ENCODE measurements at regions not wholly inside any gene's neighbourhood (a gene's known extent, or its start where the extent isn't known, plus 50 kb on each side); places are given as distances from the start of the nearest gene placed in this dataset.
A peak's percentile ranks its signal among the peaks of the same experiment; 100 is the strongest.

- DNase-seq (ENCODE audit: extremely low spot score): peak; percentile 77
- H3K9me3 ChIP-seq: no peaks in the 10 kb centered on the region
- intact Hi-C loops (cut with DNase I): no loop called here
- no peak overlapping the region for H3K27ac ChIP-seq (replicated peaks in 1 of 4)
- H3K4me1 ChIP-seq: peaks cover 0 to 11% (median 8%) of the 10 kb centered on the region in 4 donors
- H3K4me3 ChIP-seq: no peak overlapping the region
- H3K27me3 ChIP-seq: no peaks in the 10 kb centered on the region
- 72% methylated on average over 4 of the region's 4 CpGs for WGBS
- TF ChIP-seq EP300 (IDR thresholded peaks at IDR 0.05) (no peak), POLR2A (IDR thresholded peaks at IDR 0.05; ENCODE audit: low read depth) (no peak), POLR2AphosphoS5 (IDR thresholded peaks at IDR 0.05) (no peak)
- TF ChIP-seq, protein P1, sequence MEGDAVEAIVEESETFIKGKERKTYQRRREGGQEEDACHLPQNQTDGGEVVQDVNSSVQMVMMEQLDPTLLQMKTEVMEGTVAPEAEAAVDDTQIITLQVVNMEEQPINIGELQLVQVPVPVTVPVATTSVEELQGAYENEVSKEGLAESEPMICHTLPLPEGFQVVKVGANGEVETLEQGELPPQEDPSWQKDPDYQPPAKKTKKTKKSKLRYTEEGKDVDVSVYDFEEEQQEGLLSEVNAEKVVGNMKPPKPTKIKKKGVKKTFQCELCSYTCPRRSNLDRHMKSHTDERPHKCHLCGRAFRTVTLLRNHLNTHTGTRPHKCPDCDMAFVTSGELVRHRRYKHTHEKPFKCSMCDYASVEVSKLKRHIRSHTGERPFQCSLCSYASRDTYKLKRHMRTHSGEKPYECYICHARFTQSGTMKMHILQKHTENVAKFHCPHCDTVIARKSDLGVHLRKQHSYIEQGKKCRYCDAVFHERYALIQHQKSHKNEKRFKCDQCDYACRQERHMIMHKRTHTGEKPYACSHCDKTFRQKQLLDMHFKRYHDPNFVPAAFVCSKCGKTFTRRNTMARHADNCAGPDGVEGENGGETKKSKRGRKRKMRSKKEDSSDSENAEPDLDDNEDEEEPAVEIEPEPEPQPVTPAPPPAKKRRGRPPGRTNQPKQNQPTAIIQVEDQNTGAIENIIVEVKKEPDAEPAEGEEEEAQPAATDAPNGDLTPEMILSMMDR (IDR thresholded peaks at IDR 0.05): no peak
- H3K36me3 ChIP-seq: no peaks in the 10 kb centered on the region
Observed at GRCh38 chr3:181794011-181794790, 82.5 kb downstream of the SOX2 start.

- no peaks in the 10 kb centered on the region for H3K27me3 ChIP-seq
- 92% methylated on average over 3 of the region's 3 CpGs for WGBS
- DNase-seq (ENCODE audit: extremely low spot score): peak; percentile 89
- H3K4me3 ChIP-seq: no peak overlapping the region
- H3K4me1 ChIP-seq: no peaks in the 10 kb centered on the region
- intact Hi-C loops (cut with DNase I): no loop called here
- no peaks in the 10 kb centered on the region for H3K36me3 ChIP-seq
- no peaks in the 10 kb centered on the region for H3K9me3 ChIP-seq
- no peak overlapping the region for H3K27ac ChIP-seq (replicated peaks in 1 of 4)
- no peak for TF ChIP-seq POLR2AphosphoS5 (IDR thresholded peaks at IDR 0.05)
- TF ChIP-seq, protein P1 (IDR thresholded peaks at IDR 0.05): no peak
- no peak for TF ChIP-seq POLR2A (IDR thresholded peaks at IDR 0.05; ENCODE audit: low read depth)
Observed at GRCh38 chr3:181796641-181797040, 84.9 kb downstream of the SOX2 start.

DNA sequence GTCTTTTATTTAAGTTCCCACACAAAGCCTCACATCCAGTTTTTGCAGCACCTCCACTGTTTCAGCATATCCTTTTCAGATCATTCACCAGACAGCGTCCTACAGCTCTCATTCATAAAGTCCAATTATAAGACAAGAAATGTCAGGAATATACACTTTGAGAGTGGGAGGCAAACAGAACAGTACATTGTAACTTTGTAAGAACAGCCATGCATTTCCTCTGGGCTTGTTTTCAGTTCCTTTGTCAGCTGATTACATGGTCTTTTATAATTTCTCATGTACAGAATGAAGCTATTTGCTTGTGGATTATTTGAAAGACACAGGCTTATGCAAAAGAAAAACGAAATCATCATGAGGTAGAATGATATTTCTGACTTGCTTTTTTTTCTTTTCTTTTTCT lies 85.7 kb downstream of the SOX2 start:
- Histone ChIP-seq H3K27ac (replicated peaks in 1 of 4) (no peak overlapping the region), H3K4me1 (no peaks in the 10 kb centered on the region), H3K9me3 (no peaks in the 10 kb centered on the region), H3K4me3 (no peak overlapping the region), H3K27me3 (no peaks in the 10 kb centered on the region), H3K36me3 (no peaks in the 10 kb centered on the region)
- DNase-seq (ENCODE audit: extremely low spot score): no peak
- intact Hi-C loops (cut with DNase I): no loop called here
- TF ChIP-seq POLR2A (IDR thresholded peaks at IDR 0.05; ENCODE audit: low read depth): no peak
- no peak for TF ChIP-seq POLR2AphosphoS5 (IDR thresholded peaks at IDR 0.05)
- TF ChIP-seq EP300 (IDR thresholded peaks at IDR 0.05): no peak
- TF ChIP-seq, protein P1 (IDR thresholded peaks at IDR 0.05): no peak
- WGBS: 53% methylated on average over 2 of the region's 2 CpGs

- WGBS: 81% methylated on average over 2 of the region's 2 CpGs
- H3K9me3 ChIP-seq: no peaks in the 10 kb centered on the region
- intact Hi-C loops (cut with DNase I): no loop called here
- H3K27me3 ChIP-seq: no peaks in the 10 kb centered on the region
- H3K4me3 ChIP-seq: no peak overlapping the region
- H3K27ac ChIP-seq (replicated peaks in 1 of 4): no peak overlapping the region
- H3K4me1 ChIP-seq: no peaks in the 10 kb centered on the region
- DNase-seq (ENCODE audit: extremely low spot score): no peak
- TF ChIP-seq POLR2AphosphoS5 (IDR thresholded peaks at IDR 0.05): no peak
- no peak for TF ChIP-seq POLR2A (IDR thresholded peaks at IDR 0.05; ENCODE audit: low read depth)
- TF ChIP-seq, protein P1 (IDR thresholded peaks at IDR 0.05): no peak
- TF ChIP-seq EP300 (IDR thresholded peaks at IDR 0.05): no peak
- H3K36me3 ChIP-seq: no peaks in the 10 kb centered on the region
Observed at GRCh38 chr3:181805703-181806102, 94.0 kb downstream of the SOX2 start.

GRCh38 chr3:181808053-181808452 lies 96.3 kb downstream of the SOX2 start:
- TF ChIP-seq POLR2AphosphoS5 (IDR thresholded peaks at IDR 0.05): no peak
- TF ChIP-seq EP300 (IDR thresholded peaks at IDR 0.05): no peak
- TF ChIP-seq, protein P1 (IDR thresholded peaks at IDR 0.05): no peak
- TF ChIP-seq POLR2A (IDR thresholded peaks at IDR 0.05; ENCODE audit: low read depth): no peak

More at GRCh38 chr3:181808053-181808452, 96.3 kb downstream of the SOX2 start:
- Histone ChIP-seq H3K9me3 (no peaks in the 10 kb centered on the region), H3K27ac (replicated peaks in 1 of 4) (no peak overlapping the region), H3K36me3 (no peaks in the 10 kb centered on the region), H3K4me1 (no peaks in the 10 kb centered on the region), H3K4me3 (no peak overlapping the region), H3K27me3 (no peaks in the 10 kb centered on the region)
- intact Hi-C loops (cut with DNase I): no loop called here
- WGBS: 94% methylated on average over 5 of the region's 5 CpGs
- DNase-seq (ENCODE audit: extremely low spot score): peak; percentile 57

Data from esophagus muscularis mucosa (tissue), 4 donors.